HepG2 (cell line): ENCODE measurements at regions not wholly inside any gene's neighbourhood (a gene's known extent, or its start where the extent isn't known, plus 50 kb on each side); places are given as distances from the start of the nearest gene placed in this dataset.

ENCODE experiments used
- ATAC-seq: fragments of 200-7000 bp; cut with Tn5 transposase; 3 replicates; pipeline ENCODE4 v1.9.1; 2020; ENCODE audit warnings: mild to moderate bottlenecking, moderate library complexity
- BruUV-seq: library from RNA; stranded (reverse); fragments of 400-500 nt; replicated peaks from 2 replicates; lab custom pipeline; 2021; lab: Mats Ljungman, UMichigan
- CTCF ChIA-PET: fragments of 300-600 bp; formaldehyde crosslinking; extraction: SDS; loops from one replicate; lab custom pipeline; 2021; ENCODE audit warnings: low total read pairs, inconsistent platforms, low intra/inter-chr PET ratio; lab: Yijun Ruan, JAX
- POLR2A ChIA-PET: fragments of 350-600 bp; sonication (Branson Sonifier 250); formaldehyde crosslinking; loops from one replicate; lab custom pipeline; 2020; ENCODE audit warnings: antibody characterized with exemption, inconsistent platforms; lab: Yijun Ruan, JAX
- DNase-seq: peaks from one replicate; pipeline ENCODE4 v3.0.0-alpha.2; 2015; ENCODE audit warnings: low spot score
- FAIRE-seq: peaks from 3 replicates; lab custom pipeline; 2011; peaks lifted over from hg19 to GRCh38; lab: Jason Lieb, UNC
- H2AFZ ChIP-seq: one replicate; pipeline ENCODE4 v1.6.1; 2011; ENCODE audit warnings: low read length, inconsistent platforms
- H3K27ac ChIP-seq: fragments of 300-600 bp; 3 replicates; pipeline ENCODE4 v1.8.0; 2011; ENCODE audit warnings: mixed run types, mild to moderate bottlenecking, mixed read lengths, low read length, inconsistent platforms; ENCODE audit not compliant: insufficient read depth; ENCODE audit errors: extremely low read length
- H3K27me3 ChIP-seq, 2 experiments: fragments of 200-600 bp in 1 of 2; 2 replicates in 1 of 2; 3 replicates in 1 of 2; pipeline versions ENCODE4 v1.6.0 to v1.8.0; 2011; ENCODE audit warnings: low read length in 2 of 2, mild to moderate bottlenecking in 2 of 2, moderate library complexity in 2 of 2, inconsistent platforms in 1 of 2; ENCODE audit not compliant: insufficient read depth in 2 of 2, control insufficient read depth in 1 of 2
- H3K36me3 ChIP-seq, 2 experiments: fragments of 200-600 bp in 1 of 2; replicated peaks in 1 of 2; 2 replicates in 1 of 2; 3 replicates in 1 of 2; pipeline versions ENCODE4 v1.5.1 to v1.8.0; 2011; ENCODE audit warnings: low read length in 2 of 2, inconsistent platforms in 1 of 2; ENCODE audit not compliant: insufficient read depth in 2 of 2, control insufficient read depth in 1 of 2
- H3K4me1 ChIP-seq: 2 replicates; pipeline ENCODE4 v1.5.1; 2012; ENCODE audit warnings: low read length, inconsistent platforms; ENCODE audit not compliant: insufficient read depth
- H3K4me2 ChIP-seq: 2 replicates; pipeline ENCODE4 v1.6.0; 2011; ENCODE audit warnings: low read depth, low read length, inconsistent platforms
- H3K4me3 ChIP-seq, 3 experiments: fragments of 200-600 bp in 1 of 3; sonication (generic), shearing (Covaris generic) in 1 of 3; replicated peaks in 1 of 3; 2 replicates each; pipeline ENCODE4 v1.5.1; 2011 to 2016; ENCODE audit warnings: low read length in 3 of 3, inconsistent platforms in 2 of 3, low read depth in 2 of 3, mild to moderate bottlenecking in 2 of 3, control low read depth in 1 of 3, mixed read lengths in 1 of 3; ENCODE audit not compliant: insufficient read depth in 1 of 3
- H3K79me2 ChIP-seq: one replicate; pipeline ENCODE4 v1.6.1; 2011; ENCODE audit warnings: low read length, inconsistent platforms; ENCODE audit not compliant: insufficient read depth
- H3K9ac ChIP-seq: 2 replicates; pipeline ENCODE4 v1.6.0; 2011; ENCODE audit warnings: mild to moderate bottlenecking, low read depth, low read length, inconsistent platforms; ENCODE audit not compliant: insufficient read depth
- H3K9me3 ChIP-seq: 2 replicates; pipeline ENCODE4 v1.5.1; 2012; ENCODE audit warnings: mild to moderate bottlenecking, low read length
- H4K20me1 ChIP-seq: 2 replicates; pipeline ENCODE4 v1.6.0; 2011; ENCODE audit warnings: inconsistent platforms, mild to moderate bottlenecking, low read length, moderate library complexity; ENCODE audit not compliant: insufficient read depth
- EP300 ChIP-seq, 3 experiments: sonication (generic) in 1 of 3; formaldehyde crosslinking in 1 of 3; IDR thresholded peaks; 2 replicates each; pipeline versions ENCODE4 v1.5.1 to v1.6.1; 2011 to 2020; ENCODE audit warnings: low read depth in 2 of 3, low read length in 2 of 3, borderline replicate concordance in 1 of 3, improper control_type of control experiment in 1 of 3, mild to moderate bottlenecking in 1 of 3, missing genetic modification reagents in 1 of 3, moderate library complexity in 1 of 3
- HNF4G ChIP-seq, 2 experiments: sonication (generic) in 1 of 2; formaldehyde crosslinking in 1 of 2; IDR thresholded peaks; 2 replicates each; pipeline versions ENCODE4 v1.4.0 to v1.6.1; 2011 to 2020; ENCODE audit warnings: borderline replicate concordance in 2 of 2, low read depth in 2 of 2, mild to moderate bottlenecking in 2 of 2, low read length in 1 of 2, missing genetic modification reagents in 1 of 2, moderate library complexity in 1 of 2
- KLF12 ChIP-seq: sonication (generic); formaldehyde crosslinking; IDR thresholded peaks from 2 replicates; pipeline ENCODE4 v1.4.0; 2020; ENCODE audit warnings: missing genetic modification reagents, borderline replicate concordance
- MTA1 ChIP-seq: sonication (generic); formaldehyde crosslinking; IDR thresholded peaks from 2 replicates; pipeline ENCODE4 v1.4.0; 2020; ENCODE audit warnings: missing genetic modification reagents, mild to moderate bottlenecking, borderline replicate concordance
- ZBTB44 ChIP-seq: sonication (generic); formaldehyde crosslinking; IDR thresholded peaks from 2 replicates; pipeline ENCODE4 v1.4.0; 2020; ENCODE audit warnings: missing genetic modification reagents
- ZMAT3 ChIP-seq: sonication (generic); formaldehyde crosslinking; conservative IDR thresholded peaks from 2 replicates; pipeline ENCODE4 v1.7.0; 2021; ENCODE audit warnings: missing genetic modification reagents
- ZNF280D ChIP-seq: sonication (generic); formaldehyde crosslinking; IDR thresholded peaks from 2 replicates; pipeline ENCODE4 v1.5.1; 2020; ENCODE audit warnings: mild to moderate bottlenecking, missing genetic modification reagents
- ZNF75D ChIP-seq: sonication (generic); formaldehyde crosslinking; IDR thresholded peaks from 2 replicates; pipeline ENCODE4 v1.8.1; 2023; ENCODE audit warnings: missing genetic modification reagents, mild to moderate bottlenecking, borderline replicate concordance
- WGBS: methylation state at CpG from one replicate; pipeline ENCODE4 v1.1.6; 2017; ENCODE audit warnings: low lambda C conversion rate; 5-methylcytosine and 5-hydroxymethylcytosine counted together
- in situ Hi-C: cut with HindIII; loops from 2 replicates; pipeline ENCODE4 v1.10.0; 2017; ENCODE audit warnings: low pct_unique_long_range_greater_than_20kb; ENCODE audit not compliant: extremely low pct_ligation_motif_present
- intact Hi-C: fragments of 100-400 bp; cut with micrococcal nuclease; formaldehyde crosslinking; loops from one replicate; pipeline ENCODE4 v1.10.0; 2022; ENCODE audit not compliant: unreplicated experiment
- TF ChIP-seq, protein P1 (sequence below): sonication (generic); formaldehyde crosslinking; conservative IDR thresholded peaks from 2 replicates; pipeline ENCODE4 v1.4.0; 2020; ENCODE audit warnings: mild to moderate bottlenecking, missing genetic modification reagents, moderate library complexity
- TF ChIP-seq, protein P2 (sequence below): sonication (generic); formaldehyde crosslinking; IDR thresholded peaks from 2 replicates; pipeline ENCODE4 v1.5.1; 2020; ENCODE audit warnings: mild to moderate bottlenecking, missing genetic modification reagents, borderline replicate concordance
- TF ChIP-seq, protein P3 (sequence below): IDR thresholded peaks from 2 replicates; pipeline ENCODE4 v1.6.1; 2012; ENCODE audit warnings: inconsistent platforms

DNA sequence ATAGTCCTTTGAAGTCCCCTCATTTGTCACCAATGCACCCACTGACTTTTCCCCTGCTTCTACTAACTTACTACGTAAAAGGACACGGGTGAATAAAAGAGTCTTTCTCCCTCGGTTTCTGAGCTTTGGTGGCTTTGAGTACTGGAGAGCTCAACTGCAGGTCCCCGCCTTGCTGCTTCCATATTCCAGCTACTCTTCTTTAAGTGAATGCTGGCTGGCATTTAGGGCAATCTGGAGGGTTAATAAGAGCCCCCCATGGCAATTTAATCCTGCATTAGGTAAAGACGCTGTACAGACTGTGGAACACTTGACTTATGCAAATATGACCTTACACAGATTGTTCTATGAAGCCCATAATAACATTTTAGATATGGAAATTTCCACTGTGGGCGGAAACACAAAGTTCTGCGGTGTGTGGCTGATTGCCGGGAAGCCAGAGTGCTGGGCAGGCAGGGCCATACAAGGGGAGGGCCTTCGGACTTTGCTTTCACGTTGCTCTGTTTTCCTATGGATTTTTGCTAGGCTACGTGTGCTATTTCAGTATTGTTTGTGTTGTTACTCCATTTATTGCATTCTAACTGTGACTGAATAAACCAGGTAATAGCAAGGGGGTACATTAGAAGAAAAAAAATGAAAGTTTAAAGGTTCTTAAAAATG lies 97.5 kb downstream of the SLC10A2 start:
- no peak overlapping the region for H3K4me3 ChIP-seq
- ChIA-PET CTCF (no interaction called here), POLR2A (no interaction called here)
- H4K20me1 ChIP-seq = no peaks in the 10 kb centered on the region
- peak overlapping the region; percentile 25 for H3K4me2 ChIP-seq
- peak overlapping the region; percentile 33 for H2AFZ ChIP-seq
- no peak overlapping the region for H3K27ac ChIP-seq
- H3K9ac ChIP-seq = no peak overlapping the region
- H3K79me2 ChIP-seq = no peaks in the 10 kb centered on the region
- no peaks in the 10 kb centered on the region for H3K9me3 ChIP-seq
- H3K27me3 ChIP-seq = 0 out of 5 replicates have a peak, but pooled peaks cover 0 to 5% of the 10 kb centered on the region in 2 experiments
- intact Hi-C loops = no loop called here
- H3K4me1 ChIP-seq = peaks cover 38% of the 10 kb centered on the region
- H3K36me3 ChIP-seq = no peaks in the 10 kb centered on the region
- FAIRE-seq (peak; percentile 15), ATAC-seq (peak; percentile 98), DNase-seq (peak; percentile 37)
- in situ Hi-C loops = no loop called here
- no TSS peak for BruUV-seq
- WGBS = 35% methylated on average over 11 of the region's 11 CpGs
- TF ChIP-seq, protein P1, sequence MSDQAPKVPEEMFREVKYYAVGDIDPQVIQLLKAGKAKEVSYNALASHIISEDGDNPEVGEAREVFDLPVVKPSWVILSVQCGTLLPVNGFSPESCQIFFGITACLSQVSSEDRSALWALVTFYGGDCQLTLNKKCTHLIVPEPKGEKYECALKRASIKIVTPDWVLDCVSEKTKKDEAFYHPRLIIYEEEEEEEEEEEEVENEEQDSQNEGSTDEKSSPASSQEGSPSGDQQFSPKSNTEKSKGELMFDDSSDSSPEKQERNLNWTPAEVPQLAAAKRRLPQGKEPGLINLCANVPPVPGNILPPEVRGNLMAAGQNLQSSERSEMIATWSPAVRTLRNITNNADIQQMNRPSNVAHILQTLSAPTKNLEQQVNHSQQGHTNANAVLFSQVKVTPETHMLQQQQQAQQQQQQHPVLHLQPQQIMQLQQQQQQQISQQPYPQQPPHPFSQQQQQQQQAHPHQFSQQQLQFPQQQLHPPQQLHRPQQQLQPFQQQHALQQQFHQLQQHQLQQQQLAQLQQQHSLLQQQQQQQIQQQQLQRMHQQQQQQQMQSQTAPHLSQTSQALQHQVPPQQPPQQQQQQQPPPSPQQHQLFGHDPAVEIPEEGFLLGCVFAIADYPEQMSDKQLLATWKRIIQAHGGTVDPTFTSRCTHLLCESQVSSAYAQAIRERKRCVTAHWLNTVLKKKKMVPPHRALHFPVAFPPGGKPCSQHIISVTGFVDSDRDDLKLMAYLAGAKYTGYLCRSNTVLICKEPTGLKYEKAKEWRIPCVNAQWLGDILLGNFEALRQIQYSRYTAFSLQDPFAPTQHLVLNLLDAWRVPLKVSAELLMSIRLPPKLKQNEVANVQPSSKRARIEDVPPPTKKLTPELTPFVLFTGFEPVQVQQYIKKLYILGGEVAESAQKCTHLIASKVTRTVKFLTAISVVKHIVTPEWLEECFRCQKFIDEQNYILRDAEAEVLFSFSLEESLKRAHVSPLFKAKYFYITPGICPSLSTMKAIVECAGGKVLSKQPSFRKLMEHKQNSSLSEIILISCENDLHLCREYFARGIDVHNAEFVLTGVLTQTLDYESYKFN (CRISPR knock-in tag) = peak; percentile 65
- TF ChIP-seq KLF12 = no peak
- TF ChIP-seq HNF4G (IDR thresholded peaks at IDR 0.05; ENCODE audit: borderline replicate concordance, low read depth, low read length) = 0 out of 2 replicates have a peak, but pooled peaks have one; percentile 15
- peak; percentile 40; the same call in 1 of the 2 replicates for TF ChIP-seq HNF4G (CRISPR knock-in tag; IDR thresholded peaks at IDR 0.05; ENCODE audit: borderline replicate concordance, low read depth)
- TF ChIP-seq, protein P2, sequence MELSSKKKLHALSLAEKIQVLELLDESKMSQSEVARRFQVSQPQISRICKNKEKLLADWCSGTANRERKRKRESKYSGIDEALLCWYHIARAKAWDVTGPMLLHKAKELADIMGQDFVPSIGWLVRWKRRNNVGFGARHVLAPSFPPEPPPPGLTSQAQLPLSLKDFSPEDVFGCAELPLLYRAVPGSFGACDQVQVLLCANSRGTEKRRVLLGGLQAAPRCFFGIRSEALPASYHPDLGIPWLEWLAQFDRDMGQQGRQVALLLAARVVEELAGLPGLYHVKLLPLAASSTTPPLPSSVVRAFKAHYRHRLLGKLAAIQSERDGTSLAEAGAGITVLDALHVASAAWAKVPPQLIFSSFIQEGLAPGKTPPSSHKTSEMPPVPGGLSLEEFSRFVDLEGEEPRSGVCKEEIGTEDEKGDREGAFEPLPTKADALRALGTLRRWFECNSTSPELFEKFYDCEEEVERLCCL (CRISPR knock-in tag) = no peak
- TF ChIP-seq EP300 (IDR thresholded peaks at IDR 0.05; ENCODE audit: low read depth in 2 of 2, low read length in 2 of 2) = peak in 1 of 2 experiments; percentile 59; a peak in 1 of 4 replicates
- TF ChIP-seq EP300 (CRISPR knock-in tag; IDR thresholded peaks at IDR 0.05; ENCODE audit: borderline replicate concordance) = no peak
- TF ChIP-seq ZMAT3 (CRISPR knock-in tag) = no peak
- TF ChIP-seq ZNF280D = no peak
- TF ChIP-seq, protein P3, sequence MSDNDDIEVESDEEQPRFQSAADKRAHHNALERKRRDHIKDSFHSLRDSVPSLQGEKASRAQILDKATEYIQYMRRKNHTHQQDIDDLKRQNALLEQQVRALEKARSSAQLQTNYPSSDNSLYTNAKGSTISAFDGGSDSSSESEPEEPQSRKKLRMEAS = peak; percentile 24; the same call in 1 of the 2 replicates
- TF ChIP-seq MTA1 (CRISPR knock-in tag) = no peak
- TF ChIP-seq ZNF75D = no peak
- TF ChIP-seq ZBTB44 (CRISPR knock-in tag) = no peak
